Left forelimb (tissue), 1 donor: ENCODE measurements at regions not wholly inside any gene's neighbourhood (a gene's known extent, or its start where the extent isn't known, plus 50 kb on each side); places are given as distances from the start of the nearest gene placed in this dataset.
"Not testable (repeated sequence)": the region's sequence is repeated elsewhere in the genome, so short reads cannot be mapped to it uniquely, and the experiment has no call there.

ENCODE experiments used
- DNase-seq: peaks from one replicate; pipeline ENCODE4 v3.0.0-alpha.2; 2018; ENCODE audit warnings: low spot score

- no peak for DNase-seq
These were observed 120.6 kb upstream of the JADE1 start for GRCh38 chr4:128688846-128689437.

DNA sequence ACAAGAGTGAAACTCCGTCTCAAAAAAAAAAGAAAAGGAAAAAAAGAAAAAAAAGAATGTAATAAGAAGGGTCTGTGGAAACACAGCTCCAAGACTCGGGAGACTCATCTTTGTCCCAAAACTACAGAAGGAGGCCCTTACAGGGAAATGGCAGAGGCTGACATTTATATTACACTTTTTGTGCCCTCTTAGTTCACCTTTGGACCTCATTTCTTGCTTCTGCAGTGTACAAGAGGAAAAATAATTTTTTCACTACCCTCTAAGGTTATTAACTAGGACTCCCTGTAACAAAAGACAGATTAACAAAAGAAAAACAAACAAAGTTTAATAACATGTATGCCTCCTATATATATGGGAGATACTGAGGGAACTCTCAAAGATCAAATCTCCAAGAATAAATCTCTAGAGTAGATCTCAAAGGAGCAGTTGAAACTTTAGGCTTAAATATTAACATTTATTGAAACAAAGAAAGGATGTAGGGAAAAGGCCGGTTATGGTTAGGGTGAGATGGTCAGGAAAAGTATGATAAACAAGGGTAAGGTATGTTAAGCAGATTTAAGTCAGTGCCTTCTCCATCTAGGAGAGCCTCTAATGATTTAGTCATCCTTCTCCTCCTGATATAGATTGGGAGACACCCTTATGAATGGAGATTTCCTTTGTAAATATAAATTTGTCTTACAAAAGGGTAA is 121.3 kb upstream of the JADE1 start:
- no peak for DNase-seq

GRCh38 chr4:128686810-128687209 is 122.7 kb upstream of the JADE1 start:
- no peak for DNase-seq

DNA sequence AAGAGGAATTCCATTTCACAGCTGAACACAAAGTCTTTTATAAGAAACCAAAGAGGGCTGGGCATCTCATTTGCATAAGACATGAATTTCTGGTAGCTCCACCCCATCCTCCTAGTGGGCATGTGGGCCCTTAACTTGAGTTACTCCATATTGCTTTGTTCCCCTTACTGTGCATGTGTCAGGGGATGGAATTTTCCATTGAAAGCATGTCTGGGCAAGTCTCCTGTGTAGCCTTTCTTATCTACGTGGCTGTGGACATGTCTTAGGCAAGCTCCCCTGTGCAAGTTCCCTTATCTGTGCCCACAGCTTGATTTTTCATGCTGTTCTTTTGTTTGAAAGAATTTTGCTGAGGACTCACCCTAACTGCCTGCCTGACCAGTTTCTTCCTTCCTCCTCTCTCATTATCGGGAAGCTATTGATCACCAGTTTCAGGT is 123.5 kb upstream of the JADE1 start:
- no peak for DNase-seq

DNA sequence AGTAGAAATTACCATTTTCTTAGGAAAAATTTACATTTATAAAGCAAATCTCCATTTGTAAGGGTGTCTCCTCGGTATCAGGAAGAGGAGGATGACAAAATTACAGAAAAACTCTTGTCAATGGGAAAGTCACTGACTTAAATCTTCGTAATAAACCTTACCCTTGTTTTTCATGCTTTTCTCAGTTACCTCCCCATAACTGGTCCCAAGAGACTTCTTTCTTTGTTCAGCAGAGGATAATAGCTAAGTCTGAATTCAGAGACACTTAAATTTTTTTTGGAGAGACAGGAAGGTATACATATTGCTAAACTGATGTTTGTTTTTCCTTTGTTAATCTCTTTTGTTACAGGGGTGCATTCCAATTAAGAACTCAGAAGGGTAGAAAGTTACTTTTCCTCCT is 125.5 kb upstream of the JADE1 start:
- no peak for DNase-seq

DNA sequence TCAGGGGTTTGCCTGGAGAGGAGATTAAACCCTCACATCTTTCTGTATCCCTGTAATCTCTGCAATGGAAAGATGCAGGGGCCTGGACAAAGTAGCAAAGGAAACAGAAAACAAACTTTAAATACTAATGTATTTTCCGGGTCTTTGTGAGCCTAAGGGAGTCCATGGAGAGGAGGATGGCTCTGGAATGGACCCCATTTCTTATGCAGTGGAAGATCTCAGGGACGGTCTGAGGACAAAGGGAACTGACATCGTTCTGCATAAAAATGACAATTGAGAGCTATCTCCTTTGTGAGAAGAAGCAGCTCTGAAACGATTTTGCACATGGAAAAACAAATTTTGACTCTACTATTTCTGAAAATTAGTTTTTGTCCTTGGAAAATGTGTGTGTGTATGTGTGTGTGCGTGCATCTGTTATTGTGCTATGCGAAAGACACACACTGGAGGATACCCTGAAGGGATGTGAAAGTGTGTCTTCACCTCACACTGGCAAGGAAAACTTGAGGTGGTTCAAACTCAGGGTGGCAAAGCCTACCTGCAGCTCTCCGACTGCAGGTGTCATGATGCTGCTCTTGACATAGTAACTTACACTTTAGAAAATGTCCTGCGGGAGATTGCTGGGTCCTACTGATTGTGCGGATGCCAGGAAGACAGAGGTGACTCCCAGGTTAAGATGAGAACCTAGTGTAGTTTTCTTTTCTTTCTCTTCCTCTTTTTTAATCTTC is 126.4 kb upstream of the JADE1 start:
- DNase-seq = no peak

DNA sequence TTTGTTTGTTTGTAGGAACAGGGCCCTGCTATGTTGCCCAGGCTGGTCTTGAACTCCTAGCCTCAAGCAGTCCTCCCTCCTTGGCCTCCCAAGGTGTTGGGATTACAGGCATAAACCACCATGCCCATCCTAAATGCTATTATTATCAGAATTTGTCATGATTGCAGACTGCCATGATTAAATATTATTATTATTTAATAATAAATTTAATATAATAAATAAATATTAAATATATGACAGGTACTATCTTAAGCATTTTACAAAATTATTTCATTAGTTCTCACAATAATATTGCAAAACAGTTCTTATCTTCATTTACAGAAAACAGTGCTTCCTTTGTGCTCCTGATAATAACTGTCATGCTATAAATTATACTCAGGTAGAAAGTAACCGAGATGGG is 133.4 kb upstream of the JADE1 start:
- DNase-seq = no peak

GRCh38 chr4:128675083-128675482 is 134.4 kb upstream of the JADE1 start:
- no peak for DNase-seq

- not testable (repeated sequence) for DNase-seq
These were observed 136.3 kb upstream of the JADE1 start for GRCh38 chr4:128673159-128673558.

GRCh38 chr4:128672596-128672995 is 136.9 kb upstream of the JADE1 start:
- DNase-seq = not testable (repeated sequence)

GRCh38 chr4:128670513-128670912 is 139.0 kb upstream of the JADE1 start:
- DNase-seq = no peak

DNA sequence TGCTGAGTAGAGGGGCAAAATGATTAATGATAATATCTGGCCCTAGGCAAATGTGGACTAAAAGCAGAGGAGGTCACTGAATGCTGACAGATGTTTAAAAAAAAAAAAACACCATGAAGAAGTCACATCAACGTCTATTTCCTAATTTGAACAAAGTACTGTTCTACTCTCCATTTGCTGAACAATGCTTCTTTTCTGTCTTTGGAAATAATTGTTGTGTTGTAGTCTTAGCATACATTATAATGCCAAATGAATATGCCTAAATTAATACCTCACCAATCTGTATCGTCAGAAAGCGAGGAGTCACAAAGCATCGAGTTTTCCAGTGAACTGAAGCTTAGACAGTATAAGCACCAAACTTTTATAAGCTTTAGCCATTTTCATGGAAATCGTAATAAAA is 140.9 kb upstream of the JADE1 start:
- DNase-seq = no peak

DNA sequence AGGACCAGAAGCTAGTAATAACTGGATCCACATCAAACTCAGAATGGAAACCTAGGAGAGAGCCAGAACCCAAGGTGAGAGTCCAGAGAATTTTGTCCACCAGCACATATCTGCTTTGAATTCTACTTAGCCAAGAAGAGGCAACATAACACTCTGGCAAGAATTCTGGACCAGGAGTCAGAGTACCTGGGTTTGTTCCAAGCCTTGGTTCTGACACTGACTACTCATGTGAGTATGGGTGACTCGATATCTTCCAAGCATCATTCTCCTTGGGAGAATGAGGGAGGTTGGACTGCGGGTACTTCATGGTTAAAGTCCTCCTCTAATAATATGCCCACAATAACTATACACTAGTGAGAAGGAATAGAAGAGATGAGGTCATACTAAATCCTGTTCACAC is 144.0 kb upstream of the JADE1 start:
- DNase-seq = no peak

GRCh38 chr4:128663325-128663724 is 146.2 kb upstream of the JADE1 start:
- DNase-seq = no peak

DNA sequence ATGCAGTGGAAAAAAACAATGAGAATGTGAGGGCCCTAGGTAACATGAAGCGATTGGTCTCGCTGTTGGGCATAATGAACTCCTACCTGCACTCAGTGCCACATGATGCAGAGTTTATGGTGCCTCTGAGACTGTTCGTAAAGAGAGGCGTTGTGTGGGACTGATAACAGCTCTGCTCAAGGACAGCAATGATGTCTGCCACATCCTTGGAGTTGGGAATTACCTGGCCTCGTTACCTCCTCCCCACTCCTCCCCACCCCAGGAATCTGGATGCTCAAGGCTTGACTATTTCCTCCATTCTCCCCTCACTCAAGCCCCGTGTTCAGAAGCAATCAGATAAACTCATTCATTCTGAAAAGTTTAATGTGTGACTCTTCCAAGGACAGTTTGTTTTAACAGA is 148.0 kb upstream of the JADE1 start:
- DNase-seq = no peak

DNA sequence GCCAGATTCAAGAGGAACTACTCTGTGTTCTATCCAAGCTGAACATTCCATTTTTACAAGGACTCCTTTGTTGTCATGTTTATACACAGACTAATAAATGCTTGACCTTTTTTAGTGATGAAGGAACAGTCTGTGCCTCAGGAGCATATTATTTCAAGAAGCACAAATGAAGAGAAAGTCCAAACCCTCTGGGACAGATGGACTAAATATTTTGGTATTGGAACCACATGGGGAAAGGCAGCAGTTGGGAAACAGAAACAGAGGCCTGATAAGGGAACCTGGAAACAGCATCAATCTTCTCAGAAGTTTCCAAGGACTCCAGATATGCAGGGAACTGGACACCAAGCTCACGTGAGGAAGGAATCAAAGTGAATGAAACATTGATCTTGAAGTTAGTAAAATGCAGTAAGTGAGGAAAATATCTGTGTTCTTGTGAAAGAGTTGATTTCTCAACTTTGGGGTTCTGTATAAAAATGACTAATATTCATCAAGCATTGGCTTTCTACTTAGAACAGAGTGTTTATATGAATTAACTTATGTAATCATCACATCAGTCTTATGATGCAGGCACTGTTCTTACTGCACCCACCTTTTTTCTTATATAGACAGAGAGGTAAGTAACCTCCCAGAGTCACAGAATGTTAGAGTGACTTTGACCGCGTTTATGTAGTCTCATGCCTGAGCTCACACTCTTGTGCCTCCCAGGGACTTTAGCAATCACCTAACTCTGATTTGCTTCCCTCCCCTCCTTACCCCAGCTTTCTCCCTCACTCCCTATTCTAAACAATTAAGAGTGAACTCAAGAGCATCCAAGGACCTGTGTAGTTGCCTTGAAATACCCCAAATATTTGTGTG is 148.9 kb upstream of the JADE1 start:
- no peak for DNase-seq

DNA sequence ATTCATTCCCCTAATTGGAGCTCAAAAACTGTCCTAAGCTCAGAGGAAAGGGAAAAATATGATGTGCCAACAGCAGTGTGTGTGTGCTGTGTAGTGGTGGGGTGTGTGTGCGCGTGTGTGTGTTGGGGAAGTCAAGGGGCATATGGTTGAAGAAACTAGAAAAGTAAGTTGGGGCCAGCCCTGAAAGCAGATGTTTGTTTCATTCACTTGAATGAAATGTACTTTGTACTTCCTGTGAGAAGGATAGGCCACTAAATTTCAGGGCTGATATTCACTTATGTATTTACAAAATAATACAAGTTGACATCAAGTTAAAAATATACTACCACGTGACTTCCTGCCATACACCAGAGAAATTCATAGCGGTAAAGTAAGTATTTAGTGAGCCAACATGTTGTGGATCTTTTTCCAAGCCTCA is 151.3 kb upstream of the JADE1 start:
- DNase-seq = no peak

DNA sequence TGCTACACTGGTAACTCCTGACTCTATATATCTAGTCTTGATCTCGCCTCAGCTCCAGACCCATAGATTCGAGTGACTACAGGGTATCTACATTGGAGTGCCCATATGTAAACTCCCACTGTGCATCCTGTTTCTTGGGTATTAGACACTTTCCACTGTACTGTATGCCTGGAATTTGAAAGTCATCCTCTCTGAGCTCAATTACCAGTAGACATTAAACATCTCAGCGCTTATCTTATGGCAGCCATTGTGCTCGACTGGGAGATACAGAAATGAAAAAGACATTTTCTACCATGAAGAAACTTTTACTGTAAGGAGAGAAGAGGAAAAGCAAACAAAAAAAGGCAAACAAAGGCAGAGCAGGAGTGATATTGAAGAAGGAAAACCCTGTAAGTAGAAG is 151.9 kb upstream of the JADE1 start:
- DNase-seq = no peak

GRCh38 chr4:128654465-128654864 is 155.0 kb upstream of the JADE1 start:
- DNase-seq = no peak

DNA sequence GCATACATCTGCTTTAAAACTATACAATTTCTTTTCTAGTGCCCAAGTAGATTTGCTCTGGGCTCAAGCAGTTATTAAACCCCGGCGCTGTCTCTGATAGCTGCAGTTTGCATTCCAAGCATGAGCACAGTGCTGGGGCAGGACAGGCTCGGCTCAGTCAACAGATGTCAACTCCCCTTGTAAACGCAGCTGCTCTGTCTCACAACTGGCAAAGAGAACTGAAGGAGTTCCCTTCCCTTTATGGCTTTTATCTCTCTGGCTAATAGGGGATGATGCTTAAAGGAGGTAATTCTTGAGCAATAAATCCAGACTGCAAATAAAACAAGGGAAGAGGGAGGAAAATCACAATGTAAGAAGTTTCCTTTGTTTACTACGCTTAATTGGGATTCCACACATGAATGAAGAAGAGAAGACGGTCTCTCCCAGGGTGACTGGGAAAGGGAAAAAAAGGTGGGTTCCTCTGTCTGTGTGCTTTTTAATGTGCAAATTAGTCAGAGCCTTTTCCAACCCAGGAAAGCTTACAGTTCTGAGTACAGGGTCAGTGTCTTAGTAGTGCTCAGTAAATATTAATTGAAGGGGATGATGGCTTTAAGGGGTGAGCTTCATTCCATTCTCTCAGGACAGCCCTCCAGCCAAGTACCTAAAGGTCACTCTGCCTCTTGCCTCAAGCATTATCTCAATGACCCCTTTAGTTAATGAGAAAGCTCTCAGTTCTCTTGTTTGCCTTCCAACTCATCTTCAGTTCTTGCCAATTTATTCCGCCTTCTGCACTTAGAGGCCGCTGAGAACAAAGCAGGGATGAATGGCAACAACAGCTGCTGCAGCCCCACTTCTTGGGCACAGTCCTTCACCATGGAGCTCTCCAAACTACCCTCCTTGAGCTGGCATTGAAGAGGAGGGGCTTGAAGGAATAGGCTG is 155.7 kb upstream of the JADE1 start:
- no peak for DNase-seq

- no peak for DNase-seq
These were observed 159.8 kb upstream of the JADE1 start for GRCh38 chr4:128649575-128650205.
